Activated naive CD8-positive, alpha-beta T cell treated with anti-CD3 and anti-CD28 coated beads, Interleukin-2, amount 50 U/mL, for 24 hours (primary cell): ENCODE measurements at regions not wholly inside any gene's neighbourhood (a gene's known extent, or its start where the extent isn't known, plus 50 kb on each side); places are given as distances from the start of the nearest gene placed in this dataset.
"Not testable (repeated sequence)": the region's sequence is repeated elsewhere in the genome, so short reads cannot be mapped to it uniquely, and the experiment has no call there.

Experiments used
- ATAC-seq: fragments of 150-1000 bp; cut with Tn5 transposase; one replicate; pipeline ENCODE4 v1.10.0; 2021
- DNase-seq: peaks from one replicate; pipeline ENCODE4 v3.0.0; 2021
- H3K27ac Mint-ChIP-seq: one replicate; pipeline ENCODE4 v1.8.0; 2021; ENCODE audit warnings: mild to moderate bottlenecking, mixed read lengths
- H3K27me3 Mint-ChIP-seq: one replicate; pipeline ENCODE4 v1.8.0; 2021; ENCODE audit warnings: mixed read lengths
- H3K36me3 Mint-ChIP-seq: one replicate; pipeline ENCODE4 v1.8.0; 2021; ENCODE audit warnings: low read depth, mixed read lengths
- H3K4me1 Mint-ChIP-seq: one replicate; pipeline ENCODE4 v1.8.0; 2021; ENCODE audit warnings: mixed read lengths
- H3K4me3 Mint-ChIP-seq: one replicate; pipeline ENCODE4 v1.8.0; 2021; ENCODE audit warnings: mild to moderate bottlenecking, moderate library complexity, mixed read lengths
- H3K9me3 Mint-ChIP-seq: one replicate; pipeline ENCODE4 v1.8.0; 2021; ENCODE audit warnings: mixed read lengths

DNA sequence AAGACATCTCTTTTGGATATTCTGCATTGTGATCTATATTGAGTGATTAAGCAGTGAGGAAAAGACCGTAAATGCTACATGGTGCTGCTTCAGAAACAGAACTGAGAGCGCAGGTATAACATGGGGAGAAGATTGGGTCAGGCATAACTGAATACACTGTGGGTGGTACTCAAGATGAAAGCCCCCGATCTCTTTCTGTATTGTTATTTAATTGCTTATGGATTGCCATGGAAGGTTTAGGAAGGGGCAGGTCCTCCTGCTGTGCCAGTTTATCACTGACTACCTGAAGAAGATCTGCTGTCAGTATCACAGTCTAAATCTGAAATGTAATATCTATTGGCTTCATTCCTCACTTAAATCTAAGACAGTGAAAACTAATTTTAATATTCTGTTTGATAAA lies 1568.7 kb upstream of the CELF4 start:
- H3K27ac Mint-ChIP-seq = no peak overlapping the region
- H3K9me3 Mint-ChIP-seq = peaks cover 9% of the 10 kb centered on the region
- H3K4me1 Mint-ChIP-seq = no peaks in the 10 kb centered on the region
- no peak overlapping the region for H3K4me3 Mint-ChIP-seq
- no peak for DNase-seq
- H3K36me3 Mint-ChIP-seq = no peaks in the 10 kb centered on the region
- no peak for ATAC-seq
- no peaks in the 10 kb centered on the region for H3K27me3 Mint-ChIP-seq

DNA sequence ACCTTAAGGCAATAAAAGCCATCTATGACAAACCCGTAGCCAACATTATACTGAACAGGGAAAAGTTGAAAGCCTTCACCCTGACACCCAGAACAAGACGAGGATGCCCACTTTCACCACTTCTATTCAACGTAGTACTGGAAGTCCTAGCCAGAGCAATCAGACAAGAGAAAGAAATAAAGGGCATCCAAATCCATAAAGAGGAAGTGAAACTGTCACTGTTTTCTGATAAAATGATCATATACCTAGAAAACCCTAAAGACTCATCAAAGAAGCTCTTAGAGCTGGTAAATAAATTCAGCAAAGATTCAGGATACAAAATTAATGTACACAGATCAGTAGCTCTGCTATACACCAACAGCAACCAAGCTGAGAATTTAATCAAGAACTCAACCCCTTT lies 1561.9 kb upstream of the CELF4 start:
- H3K4me3 Mint-ChIP-seq, H3K4me1 Mint-ChIP-seq, H3K27ac Mint-ChIP-seq, H3K27me3 Mint-ChIP-seq, H3K36me3 Mint-ChIP-seq, DNase-seq, ATAC-seq: not testable (repeated sequence)
- H3K9me3 Mint-ChIP-seq = peaks cover 23% of the 10 kb centered on the region

DNA sequence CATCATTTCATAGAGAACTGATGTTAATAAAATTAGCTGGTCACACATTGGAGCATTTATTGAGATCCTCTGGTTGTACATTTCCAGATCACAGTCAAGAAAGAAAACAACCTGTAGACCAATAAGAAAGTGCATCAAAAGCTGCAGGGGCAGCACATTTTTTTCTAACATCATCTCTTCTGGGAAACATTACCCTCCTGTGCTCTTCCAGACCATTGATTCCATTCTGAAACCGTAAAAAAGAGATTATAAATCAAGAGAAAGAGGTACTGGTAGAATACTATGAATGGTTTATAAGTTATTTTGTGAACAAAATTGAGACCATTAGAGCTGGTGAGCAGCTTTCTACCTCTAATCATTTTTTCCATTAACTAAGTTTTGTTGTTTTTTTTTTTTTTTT lies 1548.2 kb upstream of the CELF4 start:
- DNase-seq (no peak), ATAC-seq (no peak)
- H3K27me3 Mint-ChIP-seq = no peaks in the 10 kb centered on the region

DNA sequence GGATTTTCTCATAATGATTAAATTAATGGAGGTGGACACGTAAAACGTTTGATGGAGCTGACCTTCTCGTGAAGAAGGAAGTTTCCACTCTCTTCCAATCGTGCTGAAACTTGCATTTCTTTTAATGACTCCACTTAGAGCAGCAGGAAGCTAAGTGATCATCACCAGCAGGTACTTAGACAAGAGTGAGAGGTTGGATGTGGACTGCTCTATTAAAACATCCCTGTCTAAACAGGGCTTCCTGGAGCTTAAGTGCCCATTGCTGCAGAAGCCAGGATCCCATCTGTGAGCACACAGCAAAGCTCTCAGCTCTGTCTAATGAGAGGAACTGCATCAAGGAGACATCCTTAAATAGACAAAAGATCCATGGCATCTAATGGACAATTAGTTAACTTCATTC lies 1539.5 kb upstream of the CELF4 start:
- H3K4me1 Mint-ChIP-seq = no peaks in the 10 kb centered on the region
- no peak overlapping the region for H3K27ac Mint-ChIP-seq
- no peaks in the 10 kb centered on the region for H3K27me3 Mint-ChIP-seq
- no peak overlapping the region for H3K4me3 Mint-ChIP-seq
- H3K36me3 Mint-ChIP-seq = no peaks in the 10 kb centered on the region
- H3K9me3 Mint-ChIP-seq = peaks cover 11% of the 10 kb centered on the region
- DNase-seq (no peak), ATAC-seq (no peak)

More for the DNA sequence above, 1548.2 kb upstream of the CELF4 start:
- no peaks in the 10 kb centered on the region for H3K36me3 Mint-ChIP-seq
- H3K27ac Mint-ChIP-seq = no peak overlapping the region
- H3K4me1 Mint-ChIP-seq = no peaks in the 10 kb centered on the region
- H3K9me3 Mint-ChIP-seq = peaks cover 10% of the 10 kb centered on the region
- no peak overlapping the region for H3K4me3 Mint-ChIP-seq

DNA sequence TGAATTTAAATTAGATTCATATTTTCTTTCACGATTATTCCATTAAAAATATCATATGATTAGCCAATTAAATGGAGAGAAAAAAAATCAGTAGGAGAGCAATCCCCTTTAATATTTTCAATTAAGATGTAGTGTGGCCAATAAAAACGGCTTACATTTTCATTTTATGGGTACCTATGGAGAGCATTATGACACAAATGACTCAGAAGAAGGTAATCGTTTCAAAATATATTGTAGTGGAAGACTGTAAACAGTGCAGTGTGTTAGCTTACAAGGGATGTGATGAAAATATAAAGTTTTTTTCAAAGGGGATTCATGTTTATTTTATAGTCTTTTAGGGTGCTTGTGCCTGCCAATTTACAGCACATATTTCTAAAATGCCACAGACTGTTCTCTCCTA lies 1507.4 kb upstream of the CELF4 start:
- no peaks in the 10 kb centered on the region for H3K4me1 Mint-ChIP-seq
- H3K27ac Mint-ChIP-seq = no peak overlapping the region

DNA sequence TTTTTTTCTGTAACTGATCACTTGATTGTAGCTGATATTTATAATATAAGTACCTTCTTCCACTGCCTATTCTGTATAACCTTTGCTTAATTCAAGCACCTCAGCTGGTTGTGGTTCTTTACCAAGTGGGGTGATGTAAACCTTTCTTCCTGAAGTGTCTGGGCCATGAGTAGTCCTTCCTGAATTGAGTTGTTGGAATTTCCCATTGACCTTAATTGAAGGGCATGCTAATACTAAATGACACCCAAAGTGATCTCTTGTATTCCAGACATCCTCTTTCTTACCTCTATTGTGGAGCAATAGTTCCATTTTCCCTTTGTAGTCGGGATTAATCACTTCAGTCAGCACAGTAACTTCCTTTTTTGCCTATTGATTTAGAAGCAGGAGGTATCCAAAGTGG lies 1496.8 kb upstream of the CELF4 start:
- no peaks in the 10 kb centered on the region for H3K4me1 Mint-ChIP-seq
- H3K27me3 Mint-ChIP-seq = no peaks in the 10 kb centered on the region
- DNase-seq = no peak
- no peaks in the 10 kb centered on the region for H3K36me3 Mint-ChIP-seq
- peaks cover 8% of the 10 kb centered on the region for H3K9me3 Mint-ChIP-seq
- ATAC-seq = no peak
- no peak overlapping the region for H3K27ac Mint-ChIP-seq
- H3K4me3 Mint-ChIP-seq = no peak overlapping the region

More for the DNA sequence above, 1507.4 kb upstream of the CELF4 start:
- DNase-seq (no peak), ATAC-seq (no peak)
- H3K36me3 Mint-ChIP-seq = no peaks in the 10 kb centered on the region
- H3K4me3 Mint-ChIP-seq = no peak overlapping the region
- peaks cover 11% of the 10 kb centered on the region for H3K9me3 Mint-ChIP-seq
- H3K27me3 Mint-ChIP-seq = no peaks in the 10 kb centered on the region

DNA sequence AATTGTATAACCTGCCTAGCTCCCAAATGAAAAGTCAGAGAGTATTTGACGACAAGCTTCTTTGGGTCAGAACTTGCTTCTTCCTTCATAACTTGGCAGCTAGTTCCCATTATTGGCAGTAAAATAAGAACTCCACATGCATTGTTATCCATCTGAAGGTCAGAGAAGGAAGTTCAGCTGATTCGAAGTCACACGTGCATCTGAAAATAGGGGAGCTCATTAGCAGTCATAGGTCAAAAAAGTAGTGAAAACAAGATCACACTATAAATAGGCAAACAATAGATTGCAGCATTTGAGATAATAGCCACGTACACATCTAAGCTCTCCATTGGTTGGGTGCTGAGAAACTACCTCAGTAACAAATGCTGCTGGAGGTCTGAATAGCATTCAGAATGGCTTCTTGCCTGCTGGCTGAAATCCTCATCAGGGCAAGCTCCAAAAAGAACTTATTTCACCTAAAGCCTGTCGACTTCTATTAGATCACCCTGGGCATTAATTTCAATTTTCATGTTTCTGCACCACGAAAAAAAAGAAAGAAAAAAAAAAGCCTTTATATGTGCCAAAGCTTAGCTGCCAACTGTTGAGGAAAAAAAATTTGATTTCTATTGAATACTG lies 1492.9 kb upstream of the CELF4 start:
- ATAC-seq (no peak), DNase-seq (no peak)
- no peak overlapping the region for H3K27ac Mint-ChIP-seq
- no peak overlapping the region for H3K4me3 Mint-ChIP-seq
- H3K4me1 Mint-ChIP-seq = no peaks in the 10 kb centered on the region
- H3K9me3 Mint-ChIP-seq = peaks cover 8% of the 10 kb centered on the region
- no peaks in the 10 kb centered on the region for H3K36me3 Mint-ChIP-seq
- no peaks in the 10 kb centered on the region for H3K27me3 Mint-ChIP-seq

DNA sequence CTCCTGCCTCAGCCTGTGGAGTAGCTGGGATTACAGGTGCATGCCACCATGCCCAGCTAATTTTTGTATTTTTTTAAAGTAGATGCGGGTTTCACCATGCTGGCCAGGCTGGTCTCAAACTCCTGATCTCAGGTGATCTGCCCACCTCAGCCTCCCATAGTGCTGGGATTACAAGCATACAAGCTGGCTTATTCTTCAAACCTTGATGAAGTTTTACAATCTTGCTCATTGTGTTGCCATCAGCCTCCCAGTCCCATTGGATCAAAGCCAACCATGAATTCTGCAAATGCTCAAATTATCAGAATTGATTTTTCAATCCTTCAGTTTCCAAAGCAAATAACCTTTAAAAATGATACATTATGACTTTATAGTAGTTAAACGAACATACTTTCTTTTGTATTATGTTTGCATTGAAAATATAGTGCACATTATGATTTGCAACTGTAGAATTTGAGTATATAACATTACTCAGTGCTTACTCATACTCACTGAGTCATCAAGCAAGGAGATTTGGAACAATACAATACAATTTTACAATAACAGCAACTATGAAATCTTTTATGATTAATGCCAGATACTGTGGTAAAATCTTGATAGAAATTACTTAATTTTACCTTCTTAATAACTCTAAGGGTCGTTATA lies 1491.9 kb upstream of the CELF4 start:
- no peak overlapping the region for H3K4me3 Mint-ChIP-seq
- H3K27me3 Mint-ChIP-seq = no peaks in the 10 kb centered on the region
- no peak for ATAC-seq
- H3K9me3 Mint-ChIP-seq = peaks cover 8% of the 10 kb centered on the region
- no peaks in the 10 kb centered on the region for H3K4me1 Mint-ChIP-seq
- no peaks in the 10 kb centered on the region for H3K36me3 Mint-ChIP-seq
- H3K27ac Mint-ChIP-seq = no peak overlapping the region
- DNase-seq = no peak

DNA sequence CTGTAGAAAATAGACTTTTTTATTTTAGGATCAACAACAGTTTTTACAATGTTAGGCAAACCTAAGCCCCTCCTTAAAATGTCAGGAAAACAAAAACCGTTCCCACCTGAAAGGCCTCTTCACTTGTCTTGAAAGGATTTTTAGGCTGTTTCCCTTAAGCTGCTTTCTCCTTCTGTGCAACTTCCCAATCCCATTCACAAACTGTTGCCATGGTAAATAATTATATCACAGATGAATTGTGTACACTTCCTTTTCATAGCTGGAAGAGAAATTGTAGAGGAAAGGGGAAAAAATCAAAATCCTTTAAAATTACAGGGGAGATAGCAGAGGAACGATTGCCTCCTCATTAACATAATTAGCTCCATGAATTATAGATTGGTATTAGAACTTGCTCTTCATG lies 1488.0 kb upstream of the CELF4 start:
- Mint-ChIP-seq H3K4me1 (no peaks in the 10 kb centered on the region), H3K27me3 (no peaks in the 10 kb centered on the region), H3K27ac (no peak overlapping the region), H3K4me3 (no peak overlapping the region), H3K36me3 (no peaks in the 10 kb centered on the region), H3K9me3 (no peaks in the 10 kb centered on the region)
- no peak for ATAC-seq
- DNase-seq = no peak

DNA sequence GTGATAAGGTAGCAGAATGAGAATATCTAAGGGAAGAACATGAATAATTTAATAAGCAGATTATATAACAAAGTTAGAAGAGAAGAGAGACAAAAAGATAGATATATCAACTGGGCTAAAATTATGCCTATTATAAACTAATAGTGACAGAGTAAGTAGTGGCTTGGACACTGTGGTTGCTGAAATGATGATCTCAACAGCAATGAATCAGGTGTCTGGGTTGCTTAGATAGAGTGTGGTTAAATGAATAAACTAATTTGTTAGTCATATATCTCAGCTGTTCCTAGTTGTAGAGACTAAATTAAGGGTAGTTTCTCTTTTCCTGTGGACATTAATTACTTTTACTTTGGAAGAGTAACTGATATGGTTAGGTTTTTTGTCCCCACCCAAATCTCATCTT lies 1485.4 kb upstream of the CELF4 start:
- no peak for DNase-seq
- ATAC-seq = no peak
- H3K27ac Mint-ChIP-seq = no peak overlapping the region
- H3K4me1 Mint-ChIP-seq = no peaks in the 10 kb centered on the region
- H3K9me3 Mint-ChIP-seq = no peaks in the 10 kb centered on the region
- H3K27me3 Mint-ChIP-seq = no peaks in the 10 kb centered on the region
- no peaks in the 10 kb centered on the region for H3K36me3 Mint-ChIP-seq
- no peak overlapping the region for H3K4me3 Mint-ChIP-seq

DNA sequence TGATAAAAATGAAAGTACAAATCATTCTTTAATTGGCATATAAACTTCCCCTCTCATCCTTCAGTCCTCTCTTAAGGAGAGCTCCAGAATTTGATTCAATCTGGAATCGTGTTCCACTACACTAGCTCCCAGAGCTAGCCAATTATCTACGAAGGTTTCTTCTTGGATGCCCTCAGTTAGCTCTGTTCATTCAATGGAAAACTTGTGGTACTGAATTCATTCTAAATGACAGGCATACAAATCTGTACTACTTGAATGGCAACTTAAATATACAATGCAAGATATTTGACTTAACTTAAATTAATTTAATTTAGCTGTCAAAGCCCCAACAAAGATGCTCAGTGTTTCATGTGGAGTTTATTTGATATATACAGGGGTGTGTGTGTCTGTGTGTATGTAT lies 1474.2 kb upstream of the CELF4 start:
- Mint-ChIP-seq H3K4me3 (no peak overlapping the region), H3K4me1 (no peaks in the 10 kb centered on the region), H3K27ac (no peak overlapping the region), H3K9me3 (peaks cover 4% of the 10 kb centered on the region), H3K27me3 (no peaks in the 10 kb centered on the region), H3K36me3 (no peaks in the 10 kb centered on the region)
- DNase-seq (no peak), ATAC-seq (no peak)

DNA sequence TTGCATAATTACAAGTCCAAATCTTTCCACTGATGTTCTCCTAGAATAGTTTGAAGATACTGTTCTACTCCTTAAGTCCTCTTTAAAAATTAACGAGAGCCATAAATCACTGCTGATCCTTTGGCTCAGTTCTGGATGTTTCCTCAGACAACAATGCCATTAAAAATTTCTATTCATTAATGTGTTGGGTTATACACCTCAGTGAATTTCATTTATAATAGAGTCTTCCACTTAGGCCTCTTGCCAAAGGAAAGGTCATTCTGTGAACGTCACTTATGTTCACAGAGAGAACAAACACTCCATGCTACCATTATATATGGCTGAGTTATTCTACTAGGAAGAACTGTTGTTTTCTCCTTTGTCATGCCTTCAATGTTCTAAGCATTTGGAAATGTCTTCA lies 1472.3 kb upstream of the CELF4 start:
- H3K9me3 Mint-ChIP-seq = peaks cover 4% of the 10 kb centered on the region
- no peaks in the 10 kb centered on the region for H3K27me3 Mint-ChIP-seq
- no peak overlapping the region for H3K4me3 Mint-ChIP-seq
- DNase-seq = no peak
- H3K36me3 Mint-ChIP-seq = no peaks in the 10 kb centered on the region
- no peak for ATAC-seq
- H3K27ac Mint-ChIP-seq = no peak overlapping the region
- no peaks in the 10 kb centered on the region for H3K4me1 Mint-ChIP-seq

DNA sequence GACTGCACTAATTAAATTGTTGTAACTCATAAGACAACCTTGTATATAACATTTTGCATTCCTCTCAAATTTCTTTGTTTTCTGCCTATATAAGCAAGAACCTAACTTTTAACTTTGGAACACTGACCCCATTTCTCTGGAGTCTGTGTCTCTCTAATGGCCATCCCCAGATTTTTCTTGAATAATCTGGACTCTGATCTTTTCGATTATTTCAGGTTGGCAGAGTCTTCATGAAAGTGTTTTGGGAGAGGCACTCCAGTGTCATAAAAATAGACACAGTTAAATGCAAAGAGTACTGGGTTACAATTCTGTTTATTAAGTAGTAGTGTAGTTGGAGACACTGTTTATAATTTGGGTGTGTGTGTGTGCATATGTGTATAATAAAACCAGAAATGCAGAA lies 1467.7 kb upstream of the CELF4 start:
- H3K36me3 Mint-ChIP-seq = no peaks in the 10 kb centered on the region
- no peak overlapping the region for H3K4me3 Mint-ChIP-seq
- ATAC-seq (no peak), DNase-seq (no peak)
- peaks cover 4% of the 10 kb centered on the region for H3K9me3 Mint-ChIP-seq
- H3K27me3 Mint-ChIP-seq = no peaks in the 10 kb centered on the region
- no peak overlapping the region for H3K27ac Mint-ChIP-seq
- no peaks in the 10 kb centered on the region for H3K4me1 Mint-ChIP-seq

DNA sequence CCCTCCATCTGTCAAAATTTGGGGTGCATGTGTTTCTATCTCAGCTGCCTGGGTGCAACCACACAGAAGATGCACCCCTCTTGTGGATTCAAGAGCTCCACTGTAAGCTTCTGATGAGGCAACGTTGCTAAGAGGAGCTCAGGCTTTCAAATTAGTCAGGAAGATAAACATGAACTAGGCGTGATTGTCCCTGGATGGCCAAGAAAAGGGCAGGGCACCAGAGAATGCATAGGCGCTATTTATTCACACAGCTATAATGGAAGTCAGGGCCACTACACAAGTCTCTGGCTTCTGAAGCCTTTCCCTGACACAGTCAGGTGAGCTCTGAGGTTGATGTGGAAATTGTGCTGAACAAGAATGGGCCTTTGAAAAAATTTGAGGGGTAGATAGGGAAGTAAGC lies 1466.0 kb upstream of the CELF4 start:
- H3K4me1 Mint-ChIP-seq = no peaks in the 10 kb centered on the region
- DNase-seq = no peak
- no peak for ATAC-seq
- H3K27me3 Mint-ChIP-seq = no peaks in the 10 kb centered on the region
- H3K9me3 Mint-ChIP-seq = peaks cover under 1% of the 10 kb centered on the region
- H3K27ac Mint-ChIP-seq = no peak overlapping the region
- no peak overlapping the region for H3K4me3 Mint-ChIP-seq
- H3K36me3 Mint-ChIP-seq = no peaks in the 10 kb centered on the region

DNA sequence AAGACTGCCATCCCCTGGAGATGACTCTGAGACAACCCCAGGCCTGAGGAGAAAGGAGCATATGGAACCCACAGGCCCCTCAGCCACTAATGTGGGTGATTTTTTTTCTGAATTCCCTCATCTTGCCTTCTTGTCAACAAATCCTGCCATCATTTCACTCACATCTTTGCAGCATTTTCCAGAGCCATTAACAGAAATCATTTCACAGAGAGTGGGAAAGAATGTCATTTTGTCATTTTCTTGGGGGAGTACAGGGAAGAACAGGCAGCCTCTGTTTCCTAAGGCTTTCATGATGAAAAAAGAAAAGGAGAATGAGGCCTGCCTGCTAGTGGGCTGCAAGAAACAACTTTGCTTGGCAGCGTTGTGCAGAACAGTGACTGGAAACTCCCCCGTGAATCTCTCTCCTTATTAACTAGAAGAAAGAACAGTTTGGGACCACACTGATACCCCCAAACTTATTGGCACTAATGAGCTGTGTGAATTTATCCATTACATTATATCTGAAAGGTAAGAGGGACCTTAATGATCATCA lies 1464.6 kb upstream of the CELF4 start:
- Mint-ChIP-seq H3K4me1 (no peaks in the 10 kb centered on the region), H3K9me3 (no peaks in the 10 kb centered on the region), H3K36me3 (no peaks in the 10 kb centered on the region), H3K27ac (no peak overlapping the region), H3K4me3 (no peak overlapping the region), H3K27me3 (no peaks in the 10 kb centered on the region)
- DNase-seq (no peak), ATAC-seq (no peak)
